B cell (primary cell): ENCODE measurements at regions not wholly inside any gene's neighbourhood (a gene's known extent, or its start where the extent isn't known, plus 50 kb on each side); places are given as distances from the start of the nearest gene placed in this dataset.

Experiments used
- ATAC-seq: fragments of 200-7000 bp; cut with Tn5 transposase; one replicate; pipeline ENCODE4 v1.10.0; 2021; ENCODE audit warnings: low read depth, mild to moderate bottlenecking, moderate number of reproducible peaks, moderate library complexity
- CTCF ChIA-PET: fragments of 350-600 bp; sonication (Branson Sonifier 250); formaldehyde crosslinking; loops from one replicate; lab custom pipeline; 2021; ENCODE audit warnings: antibody characterized with exemption, inconsistent platforms; lab: Charles Lee
- POLR2A ChIA-PET: fragments of 350-600 bp; sonication (Branson Sonifier 250); formaldehyde crosslinking; loops from one replicate; lab custom pipeline; 2021; ENCODE audit warnings: antibody characterized with exemption; lab: Charles Lee
- DNase-seq: peaks from one replicate; pipeline ENCODE4 v3.0.0; 2013
- H2AFZ ChIP-seq: 2 replicates; pipeline ENCODE4 v1.6.1; 2012; ENCODE audit warnings: mild to moderate bottlenecking, low read depth, low read length; ENCODE audit not compliant: insufficient read depth, poor library complexity, severe bottlenecking
- H3K27ac ChIP-seq, 2 donors: 1 replicate in 1 of 2; 2 replicates in 1 of 2; pipeline ENCODE4 v1.5.1; 2012 to 2013; ENCODE audit warnings: low read length in 2 of 2, mild to moderate bottlenecking in 2 of 2, moderate library complexity in 1 of 2
- H3K27me3 ChIP-seq, 4 experiments: fragments of 200-600 bp in 1 of 4; sonication (generic) in 1 of 4; replicated peaks in 1 of 4; 1 replicate in 2 of 4; 2 replicates in 2 of 4; pipeline versions ENCODE4 v1.6.1 to v1.7.0; 2013 to 2016; ENCODE audit warnings: low read length in 3 of 4, mild to moderate bottlenecking in 2 of 4, mixed read lengths in 1 of 4, moderate library complexity in 1 of 4; ENCODE audit not compliant: insufficient read depth in 4 of 4, control insufficient read depth in 3 of 4; ENCODE audit errors: control extremely low read depth in 1 of 4
- H3K36me3 ChIP-seq, 2 experiments: replicated peaks in 1 of 2; 1 replicate in 1 of 2; 2 replicates in 1 of 2; pipeline versions ENCODE4 v1.6.1 to v1.7.1; 2013; ENCODE audit warnings: low read length in 1 of 2; ENCODE audit not compliant: insufficient read depth in 2 of 2, control insufficient read depth in 1 of 2; ENCODE audit errors: control extremely low read depth in 1 of 2, extremely low read depth in 1 of 2
- H3K4me1 ChIP-seq, 2 donors: fragments of 200-600 bp in 1 of 2; sonication (generic) in 1 of 2; 1 replicate in 1 of 2; 2 replicates in 1 of 2; pipeline versions ENCODE4 v1.5.1 to v1.6.1; 2013 to 2017; ENCODE audit warnings: low read length in 2 of 2; ENCODE audit not compliant: control insufficient read depth in 2 of 2, insufficient read depth in 2 of 2
- H3K4me2 ChIP-seq: replicated peaks from 2 replicates; pipeline ENCODE3; 2012; ENCODE audit warnings: mild to moderate bottlenecking, low read depth, low read length; ENCODE audit not compliant: poor library complexity, severe bottlenecking
- H3K4me3 ChIP-seq, 5 experiments: fragments of 200-600 bp in 1 of 5; sonication (generic) in 1 of 5; 1 replicate in 3 of 5; 2 replicates in 2 of 5; pipeline versions ENCODE4 v1.5.1 to v1.7.0; 2011 to 2016; ENCODE audit warnings: low read length in 4 of 5, mild to moderate bottlenecking in 4 of 5, low read depth in 2 of 5, control low read depth in 1 of 5, moderate library complexity in 1 of 5; ENCODE audit not compliant: insufficient read depth in 1 of 5; ENCODE audit errors: control extremely low read depth in 1 of 5, extremely low read depth in 1 of 5
- H3K79me2 ChIP-seq: fragments of 200-600 bp; sonication (generic); one replicate; pipeline ENCODE4 v1.6.0; 2016; ENCODE audit warnings: low read length; ENCODE audit not compliant: control insufficient read depth, insufficient read depth
- H3K9ac ChIP-seq: fragments of 200-600 bp; sonication (generic); 2 replicates; pipeline ENCODE4 v1.6.1; 2017; ENCODE audit warnings: mild to moderate bottlenecking, low read length, moderate library complexity
- H3K9me3 ChIP-seq, 3 donors: one replicate each; pipeline versions ENCODE4 v1.6.1 to v1.7.1; 2013; ENCODE audit warnings: low read length in 2 of 3; ENCODE audit not compliant: control insufficient read depth in 2 of 3, insufficient read depth in 1 of 3; ENCODE audit errors: control extremely low read depth in 1 of 3
- H4K20me1 ChIP-seq: 2 replicates; pipeline ENCODE4 v1.6.0; 2012; ENCODE audit warnings: mild to moderate bottlenecking, low read length; ENCODE audit not compliant: insufficient read depth, control insufficient read depth, poor library complexity, severe bottlenecking
- H3K27ac Mint-ChIP-seq: one replicate; pipeline ENCODE4 v1.8.0; 2021; ENCODE audit warnings: mixed read lengths
- H3K27me3 Mint-ChIP-seq: one replicate; pipeline ENCODE4 v1.8.0; 2021; ENCODE audit warnings: mixed read lengths
- H3K4me1 Mint-ChIP-seq: one replicate; pipeline ENCODE4 v1.8.0; 2021; ENCODE audit warnings: mixed read lengths
- H3K4me3 Mint-ChIP-seq: one replicate; pipeline ENCODE4 v1.8.0; 2021; ENCODE audit warnings: mixed read lengths
- H3K9me3 Mint-ChIP-seq: one replicate; pipeline ENCODE4 v1.8.0; 2022; ENCODE audit warnings: mixed read lengths; ENCODE audit not compliant: insufficient read depth
- EZH2 ChIP-seq: IDR thresholded peaks from 2 replicates; pipeline ENCODE4 v1.6.1; 2012; ENCODE audit warnings: borderline replicate concordance, low read depth, mild to moderate bottlenecking, moderate library complexity, low read length; ENCODE audit not compliant: insufficient read depth, poor library complexity, severe bottlenecking
- WGBS: methylation state at CpG from one replicate; pipeline ENCODE4 v1.1.5; 2013; ENCODE audit warnings: missing lambda C conversion rate; ENCODE audit not compliant: insufficient coverage; 5-methylcytosine and 5-hydroxymethylcytosine counted together
- intact Hi-C: fragments of 100-400 bp; cut with micrococcal nuclease; formaldehyde crosslinking; loops from one replicate; pipeline ENCODE4 v1.10.0; 2022
- TF ChIP-seq, protein P1 (sequence below): fragments of 200-600 bp; IDR thresholded peaks from one replicate; pipeline ENCODE4 v1.8.0; 2022; ENCODE audit warnings: antibody characterized with exemption, mild to moderate bottlenecking

DNA sequence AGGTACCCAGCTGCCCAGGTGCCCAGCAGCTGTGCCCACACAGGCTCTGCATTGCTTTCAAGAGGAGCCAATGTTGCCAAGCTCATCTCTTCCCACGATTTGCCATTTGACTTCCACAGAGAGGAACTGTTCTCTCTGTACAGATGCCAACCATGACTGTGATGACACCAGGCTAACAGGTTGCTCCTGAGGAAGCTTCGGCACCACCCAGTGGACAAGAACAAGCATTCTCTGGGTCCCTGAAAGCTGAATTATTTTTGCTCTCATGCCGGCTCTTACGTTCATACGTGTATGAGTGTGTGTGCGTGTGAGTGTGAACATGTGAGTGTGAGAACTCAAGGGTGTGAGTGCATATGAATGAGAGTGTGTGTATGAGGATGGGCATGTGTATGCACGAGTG lies 535.2 kb downstream of the LIG4 start:
- H3K4me1 Mint-ChIP-seq: no peaks in the 10 kb centered on the region
- CTCF ChIA-PET: no interaction called here
- Histone ChIP-seq H3K9ac (no peak overlapping the region), H3K36me3 (no peaks in the 10 kb centered on the region), H3K79me2 (no peaks in the 10 kb centered on the region), H3K4me2 (no peak overlapping the region), H3K4me1 (no peaks in the 10 kb centered on the region), H3K4me3 (no peak overlapping the region), H2AFZ (no peak overlapping the region), H4K20me1 (no peaks in the 10 kb centered on the region), H3K9me3 (peaks cover 0 to 21% (median 0%) of the 10 kb centered on the region in 3 donors), H3K27ac (no peak overlapping the region), H3K27me3 (no peaks in the 10 kb centered on the region)
- no peaks in the 10 kb centered on the region for H3K9me3 Mint-ChIP-seq
- no peak for ATAC-seq
- TF ChIP-seq EZH2: no peak
- TF ChIP-seq, protein P1, sequence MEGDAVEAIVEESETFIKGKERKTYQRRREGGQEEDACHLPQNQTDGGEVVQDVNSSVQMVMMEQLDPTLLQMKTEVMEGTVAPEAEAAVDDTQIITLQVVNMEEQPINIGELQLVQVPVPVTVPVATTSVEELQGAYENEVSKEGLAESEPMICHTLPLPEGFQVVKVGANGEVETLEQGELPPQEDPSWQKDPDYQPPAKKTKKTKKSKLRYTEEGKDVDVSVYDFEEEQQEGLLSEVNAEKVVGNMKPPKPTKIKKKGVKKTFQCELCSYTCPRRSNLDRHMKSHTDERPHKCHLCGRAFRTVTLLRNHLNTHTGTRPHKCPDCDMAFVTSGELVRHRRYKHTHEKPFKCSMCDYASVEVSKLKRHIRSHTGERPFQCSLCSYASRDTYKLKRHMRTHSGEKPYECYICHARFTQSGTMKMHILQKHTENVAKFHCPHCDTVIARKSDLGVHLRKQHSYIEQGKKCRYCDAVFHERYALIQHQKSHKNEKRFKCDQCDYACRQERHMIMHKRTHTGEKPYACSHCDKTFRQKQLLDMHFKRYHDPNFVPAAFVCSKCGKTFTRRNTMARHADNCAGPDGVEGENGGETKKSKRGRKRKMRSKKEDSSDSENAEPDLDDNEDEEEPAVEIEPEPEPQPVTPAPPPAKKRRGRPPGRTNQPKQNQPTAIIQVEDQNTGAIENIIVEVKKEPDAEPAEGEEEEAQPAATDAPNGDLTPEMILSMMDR: no peak
- no peak overlapping the region for H3K27ac Mint-ChIP-seq
- DNase-seq: no peak
- intact Hi-C loops: no loop called here
- no peaks in the 10 kb centered on the region for H3K27me3 Mint-ChIP-seq
- POLR2A ChIA-PET: no interaction called here
- WGBS: 84% methylated on average over 7 of the region's 7 CpGs
- H3K4me3 Mint-ChIP-seq: no peak overlapping the region

- H3K27ac ChIP-seq: no peak overlapping the region
- ChIA-PET POLR2A (no interaction called here), CTCF (no interaction called here)
- no peaks in the 10 kb centered on the region for H3K27me3 ChIP-seq
- 70% methylated on average over 4 of the region's 11 CpGs for WGBS
- intact Hi-C loops: no loop called here
- no peak overlapping the region for H3K9ac ChIP-seq
- no peak for DNase-seq
- no peaks in the 10 kb centered on the region for H3K4me1 Mint-ChIP-seq
- no peaks in the 10 kb centered on the region for H3K9me3 Mint-ChIP-seq
- TF ChIP-seq EZH2: no peak
- H3K4me3 ChIP-seq: no peak overlapping the region
- no peaks in the 10 kb centered on the region for H3K36me3 ChIP-seq
- H3K27me3 Mint-ChIP-seq: no peaks in the 10 kb centered on the region
- H3K79me2 ChIP-seq: no peaks in the 10 kb centered on the region
- H2AFZ ChIP-seq: no peak overlapping the region
- no peaks in the 10 kb centered on the region for H4K20me1 ChIP-seq
- peaks cover 0 to 12% (median 0%) of the 10 kb centered on the region in 3 donors for H3K9me3 ChIP-seq
- no peak for ATAC-seq
- no peak overlapping the region for H3K4me3 Mint-ChIP-seq
- no peak overlapping the region for H3K4me2 ChIP-seq
- no peak overlapping the region for H3K27ac Mint-ChIP-seq
- H3K4me1 ChIP-seq: no peaks in the 10 kb centered on the region
Observed at GRCh38 chr13:107678075-107678689, 537.2 kb downstream of the LIG4 start.
